ENCODE measurements at regions not wholly inside any gene's neighbourhood (a gene's known extent, or its start where the extent isn't known, plus 50 kb on each side); places are given as distances from the start of the nearest gene placed in this dataset.

- no peak for TF ChIP-seq POLR2A (IDR thresholded peaks at IDR 0.05)
- no peak for TF ChIP-seq POLR2AphosphoS5 (IDR thresholded peaks at IDR 0.05)
- no peak for TF ChIP-seq CTCF (IDR thresholded peaks at IDR 0.05)
- TF ChIP-seq EP300 (IDR thresholded peaks at IDR 0.05) = no peak
- H3K4me1 ChIP-seq = no peaks in the 10 kb centered on the region
- ATAC-seq (ENCODE audit: low FRiP score in 2 of 2) (peak in 1 of 2 donors; percentile 51), DNase-seq (no peak)
- no peak overlapping the region for H3K27ac ChIP-seq
- 30 to 40% methylated on average over 5 of the region's 5 CpGs for WGBS, 2 donors
- no peak overlapping the region for H3K4me3 ChIP-seq
- no peaks in the 10 kb centered on the region for H3K36me3 ChIP-seq
- H3K9me3 ChIP-seq = no peaks in the 10 kb centered on the region
- H3K27me3 ChIP-seq = no peaks in the 10 kb centered on the region
Observed at GRCh38 chrX:78886550-78886949, 58.6 kb upstream of the P2RY10 start.

Measured in upper lobe of left lung (tissue), 6 donors.